ENCODE measurements at regions not wholly inside any gene's neighbourhood (a gene's known extent, or its start where the extent isn't known, plus 50 kb on each side); places are given as distances from the start of the nearest gene placed in this dataset.

DNA sequence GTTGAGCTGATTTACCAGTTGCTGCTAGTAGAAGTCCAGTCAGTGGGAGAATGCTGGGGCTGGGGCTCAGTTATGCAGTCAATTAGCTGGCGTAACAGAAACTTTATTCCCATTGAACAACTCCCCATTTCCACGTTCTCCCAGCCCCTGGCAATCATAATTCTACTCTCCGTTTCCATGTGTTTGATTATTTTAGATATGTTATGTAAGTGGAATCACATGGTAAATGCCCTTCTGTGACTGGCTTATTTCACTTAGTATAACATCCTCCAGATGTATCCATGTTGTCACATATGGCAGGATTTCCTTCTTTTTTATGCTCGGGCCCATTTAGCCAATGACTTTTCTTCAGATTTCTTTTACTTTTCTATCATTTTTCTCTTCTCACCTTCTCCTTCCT, 61.1 kb upstream of the EXOC4 start:
- DNase-seq = no peak
- Histone ChIP-seq H3K27me3 (ENCODE audit: insufficient read depth, low read depth) (peaks cover 75% of the 10 kb centered on the region), H3K4me3 (no peak overlapping the region), H2AFZ (no peak overlapping the region), H3K36me3 (ENCODE audit: low read depth) (no peaks in the 10 kb centered on the region), H3F3A (ENCODE audit: insufficient read depth, low read depth) (no peaks in the 10 kb centered on the region), H3K4me2 (no peak overlapping the region), H3K9me2 (ENCODE audit: insufficient read depth) (no peaks in the 10 kb centered on the region), H3K4me1 (replicated peaks; ENCODE audit: insufficient read depth) (no peaks in the 10 kb centered on the region), H3K27ac (no peak overlapping the region), H3K9me3 (ENCODE audit: insufficient read depth, low read depth) (no peaks in the 10 kb centered on the region), H3K79me2 (ENCODE audit: low read depth) (no peaks in the 10 kb centered on the region), H4K20me1 (ENCODE audit: insufficient read depth) (no peaks in the 10 kb centered on the region)
- intact Hi-C loops (cut with micrococcal nuclease; ENCODE audit: unreplicated experiment) = no loop called here
- no TSS peak for BruUV-seq (replicated peaks)
- POLR2A ChIA-PET (ENCODE audit: unreplicated experiment) = interaction anchor here (0.7 kb wide), 1 partner anchor 965 kb away, joined by 6 read pairs; no protein-coding TSS in a partner anchor
- TF ChIP-seq, protein P1, sequence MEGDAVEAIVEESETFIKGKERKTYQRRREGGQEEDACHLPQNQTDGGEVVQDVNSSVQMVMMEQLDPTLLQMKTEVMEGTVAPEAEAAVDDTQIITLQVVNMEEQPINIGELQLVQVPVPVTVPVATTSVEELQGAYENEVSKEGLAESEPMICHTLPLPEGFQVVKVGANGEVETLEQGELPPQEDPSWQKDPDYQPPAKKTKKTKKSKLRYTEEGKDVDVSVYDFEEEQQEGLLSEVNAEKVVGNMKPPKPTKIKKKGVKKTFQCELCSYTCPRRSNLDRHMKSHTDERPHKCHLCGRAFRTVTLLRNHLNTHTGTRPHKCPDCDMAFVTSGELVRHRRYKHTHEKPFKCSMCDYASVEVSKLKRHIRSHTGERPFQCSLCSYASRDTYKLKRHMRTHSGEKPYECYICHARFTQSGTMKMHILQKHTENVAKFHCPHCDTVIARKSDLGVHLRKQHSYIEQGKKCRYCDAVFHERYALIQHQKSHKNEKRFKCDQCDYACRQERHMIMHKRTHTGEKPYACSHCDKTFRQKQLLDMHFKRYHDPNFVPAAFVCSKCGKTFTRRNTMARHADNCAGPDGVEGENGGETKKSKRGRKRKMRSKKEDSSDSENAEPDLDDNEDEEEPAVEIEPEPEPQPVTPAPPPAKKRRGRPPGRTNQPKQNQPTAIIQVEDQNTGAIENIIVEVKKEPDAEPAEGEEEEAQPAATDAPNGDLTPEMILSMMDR (conservative IDR thresholded peaks at IDR 0.05) = no peak
- TF ChIP-seq EZH2 (IDR thresholded peaks at IDR 0.05; ENCODE audit: low read depth) = no peak
- CTCF ChIA-PET = no interaction called here

DNA sequence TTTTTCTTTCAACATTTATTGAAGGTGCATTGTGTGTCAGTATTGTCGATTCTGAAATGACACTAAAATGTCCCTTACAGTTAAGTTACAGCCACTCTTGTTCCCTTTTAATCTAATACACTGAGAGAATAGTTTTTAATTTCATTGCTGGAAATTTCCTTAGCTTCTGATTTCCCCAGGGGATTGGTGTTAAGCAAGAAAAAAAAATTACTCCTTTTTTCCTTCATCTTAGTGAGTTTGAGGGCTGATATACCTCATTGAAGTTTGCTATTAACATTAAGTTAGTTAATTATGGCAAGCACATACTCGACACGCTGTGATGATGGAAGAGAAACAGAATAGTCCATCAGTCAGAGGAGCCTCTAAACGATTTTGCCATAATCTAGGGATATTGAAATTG, 57.0 kb upstream of the EXOC4 start:
- TF ChIP-seq, protein P1 (conservative IDR thresholded peaks at IDR 0.05) = no peak
- TF ChIP-seq EZH2 (IDR thresholded peaks at IDR 0.05; ENCODE audit: low read depth) = no peak
- Histone ChIP-seq H3K9me3 (ENCODE audit: insufficient read depth, low read depth) (no peaks in the 10 kb centered on the region), H3K27ac (no peak overlapping the region), H3K4me2 (no peak overlapping the region), H3F3A (ENCODE audit: insufficient read depth, low read depth) (no peaks in the 10 kb centered on the region), H3K4me3 (no peak overlapping the region), H3K27me3 (ENCODE audit: insufficient read depth, low read depth) (peaks cover 69% of the 10 kb centered on the region), H3K36me3 (ENCODE audit: low read depth) (no peaks in the 10 kb centered on the region), H3K79me2 (ENCODE audit: low read depth) (no peaks in the 10 kb centered on the region), H3K4me1 (replicated peaks; ENCODE audit: insufficient read depth) (no peaks in the 10 kb centered on the region), H4K20me1 (ENCODE audit: insufficient read depth) (no peaks in the 10 kb centered on the region), H3K9me2 (ENCODE audit: insufficient read depth) (no peaks in the 10 kb centered on the region), H2AFZ (no peak overlapping the region)
- DNase-seq = no peak
- intact Hi-C loops (cut with micrococcal nuclease; ENCODE audit: unreplicated experiment) = no loop called here
- ChIA-PET CTCF (no interaction called here), POLR2A (ENCODE audit: unreplicated experiment) (no interaction called here)
- BruUV-seq (replicated peaks) = no TSS peak

DNA sequence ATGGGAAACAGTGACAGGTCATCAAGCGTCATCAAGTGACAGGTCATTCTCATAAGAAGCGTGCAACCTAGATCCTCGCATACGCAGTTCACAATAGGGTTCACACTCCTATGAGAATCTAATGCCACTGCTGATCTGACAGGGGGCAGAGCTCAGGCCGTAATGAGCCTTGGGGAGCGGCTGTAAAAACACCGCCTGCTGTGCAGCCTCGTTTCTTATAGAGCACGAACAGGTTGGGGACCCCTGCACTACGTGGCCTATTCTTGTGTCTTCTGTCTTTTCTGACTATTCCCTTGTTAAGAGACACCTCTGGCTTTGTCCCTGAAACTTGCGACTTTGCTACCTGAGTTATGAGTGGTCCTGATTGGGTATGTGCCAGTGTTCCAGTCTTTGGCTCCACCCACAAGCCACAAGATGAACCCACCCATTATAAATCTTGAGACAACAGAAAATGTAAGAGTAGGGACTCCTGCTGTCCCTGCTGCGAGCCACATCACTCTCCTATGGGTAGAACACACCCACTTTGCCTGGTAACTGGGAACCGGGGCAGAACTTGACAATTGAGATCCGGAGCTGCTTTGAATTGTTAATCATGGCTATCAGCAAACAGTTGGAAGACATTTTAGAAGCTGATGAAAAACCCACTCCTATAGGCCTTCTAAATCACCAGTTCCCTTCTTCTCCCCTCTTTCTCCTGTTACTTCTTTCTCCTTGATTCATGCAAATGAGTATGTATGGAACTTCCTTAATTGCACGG, 55.8 kb upstream of the EXOC4 start:
- Histone ChIP-seq H3F3A (ENCODE audit: insufficient read depth, low read depth) (no peaks in the 10 kb centered on the region), H3K4me1 (replicated peaks; ENCODE audit: insufficient read depth) (no peaks in the 10 kb centered on the region), H3K9me3 (ENCODE audit: insufficient read depth, low read depth) (no peaks in the 10 kb centered on the region), H3K9me2 (ENCODE audit: insufficient read depth) (no peaks in the 10 kb centered on the region), H4K20me1 (ENCODE audit: insufficient read depth) (no peaks in the 10 kb centered on the region), H3K36me3 (ENCODE audit: low read depth) (no peaks in the 10 kb centered on the region), H3K79me2 (ENCODE audit: low read depth) (no peaks in the 10 kb centered on the region), H3K27ac (no peak overlapping the region), H3K27me3 (ENCODE audit: insufficient read depth, low read depth) (peaks cover 58% of the 10 kb centered on the region), H3K4me2 (no peak overlapping the region), H3K4me3 (no peak overlapping the region), H2AFZ (no peak overlapping the region)
- intact Hi-C loops (cut with micrococcal nuclease; ENCODE audit: unreplicated experiment) = no loop called here
- TF ChIP-seq, protein P1 (conservative IDR thresholded peaks at IDR 0.05) = no peak
- TF ChIP-seq EZH2 (IDR thresholded peaks at IDR 0.05; ENCODE audit: low read depth) = no peak
- POLR2A ChIA-PET (ENCODE audit: unreplicated experiment) = no interaction called here
- DNase-seq = no peak
- CTCF ChIA-PET = no interaction called here
- BruUV-seq (replicated peaks) = no TSS peak
